Smooth muscle cell (in vitro differentiated cells): ENCODE measurements at regions not wholly inside any gene's neighbourhood (a gene's known extent, or its start where the extent isn't known, plus 50 kb on each side); places are given as distances from the start of the nearest gene placed in this dataset.
"Not testable (repeated sequence)": the region's sequence is repeated elsewhere in the genome, so short reads cannot be mapped to it uniquely, and the experiment has no call there.

Experiments
- DNase-seq: peaks from one replicate; lab custom pipeline; 2025; ENCODE audit not compliant: unreplicated experiment; lab: John Stamatoyannopoulos, UW
- H2AFZ ChIP-seq: fragments of 200-600 bp; sonication (generic); 2 replicates; pipeline ENCODE4 v1.6.0; 2016; ENCODE audit warnings: antibody characterized with exemption, low read depth, mild to moderate bottlenecking
- H3F3A ChIP-seq: fragments of 200-600 bp; sonication (generic); 2 replicates; pipeline ENCODE4 v1.6.0; 2017; ENCODE audit warnings: antibody characterized with exemption, low read depth
- H3K27ac ChIP-seq: fragments of 200-600 bp; sonication (generic); 2 replicates; pipeline ENCODE4 v1.5.1; 2016; ENCODE audit warnings: low read depth, mild to moderate bottlenecking
- H3K27me3 ChIP-seq: fragments of 200-600 bp; sonication (generic); 2 replicates; pipeline ENCODE4 v1.6.1; 2016; ENCODE audit warnings: low read depth, mild to moderate bottlenecking
- H3K36me3 ChIP-seq: fragments of 200-600 bp; sonication (generic); 2 replicates; pipeline ENCODE4 v1.5.1; 2016; ENCODE audit warnings: low read depth
- H3K4me1 ChIP-seq: fragments of 200-600 bp; sonication (generic); 2 replicates; pipeline ENCODE4 v1.5.1; 2016; ENCODE audit warnings: low read depth
- H3K4me2 ChIP-seq: fragments of 200-600 bp; sonication (generic); 2 replicates; pipeline ENCODE4 v1.6.0; 2016; ENCODE audit warnings: mild to moderate bottlenecking
- H3K4me3 ChIP-seq: fragments of 200-600 bp; sonication (generic); 2 replicates; pipeline ENCODE4 v1.5.1; 2016; ENCODE audit warnings: mild to moderate bottlenecking
- H3K79me2 ChIP-seq: fragments of 200-600 bp; sonication (generic); 2 replicates; pipeline ENCODE4 v1.6.0; 2016; ENCODE audit warnings: low read depth, mild to moderate bottlenecking
- H3K9ac ChIP-seq: fragments of 200-600 bp; sonication (generic); 2 replicates; pipeline ENCODE4 v1.6.0; 2016; ENCODE audit warnings: low read depth
- H3K9me3 ChIP-seq: fragments of 200-600 bp; sonication (generic); replicated peaks from 2 replicates; pipeline ENCODE4 v1.5.1; 2016; ENCODE audit warnings: low read depth
- H4K20me1 ChIP-seq: fragments of 200-600 bp; sonication (generic); 2 replicates; pipeline ENCODE4 v1.6.0; 2016; ENCODE audit warnings: low read depth
- WGBS: methylation state at CpG from one replicate; pipeline ENCODE4 v1.1.7; 2016; ENCODE audit warnings: low lambda C conversion rate; 5-methylcytosine and 5-hydroxymethylcytosine counted together
- TF ChIP-seq, protein P1 (sequence below): fragments of 200-600 bp; sonication (generic); IDR thresholded peaks from 2 replicates; pipeline ENCODE4 v1.5.1; 2017; ENCODE audit warnings: borderline replicate concordance, mild to moderate bottlenecking, antibody characterized with exemption; ENCODE audit not compliant: insufficient read depth, poor library complexity, severe bottlenecking

DNA sequence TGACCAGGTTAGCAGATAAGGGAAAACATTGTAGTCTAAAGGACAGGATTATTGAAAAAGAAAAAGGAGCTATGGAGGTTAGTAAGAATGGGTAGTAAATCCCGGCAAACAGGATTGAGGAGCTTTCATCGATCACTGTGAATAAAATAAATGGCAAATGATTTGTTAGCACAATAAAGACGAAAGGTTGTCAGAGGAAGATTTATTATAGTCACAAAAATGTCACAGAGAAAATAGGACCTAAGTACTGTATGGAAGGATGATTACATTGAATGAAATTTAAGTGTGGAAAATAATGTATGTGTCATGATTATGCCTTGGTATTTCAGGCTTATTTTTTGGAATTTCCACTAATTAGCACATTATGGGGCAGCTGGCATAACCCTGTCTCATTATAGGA is 519.2 kb upstream of the SLITRK6 start:
- Histone ChIP-seq H3K79me2 (no peaks in the 10 kb centered on the region), H3K4me2 (no peak overlapping the region), H3K36me3 (no peaks in the 10 kb centered on the region), H4K20me1 (no peaks in the 10 kb centered on the region), H3K4me1 (no peaks in the 10 kb centered on the region), H3K27me3 (no peaks in the 10 kb centered on the region), H3F3A (no peaks in the 10 kb centered on the region), H2AFZ (no peak overlapping the region), H3K27ac (no peak overlapping the region), H3K9me3 (no peaks in the 10 kb centered on the region), H3K9ac (no peak overlapping the region), H3K4me3 (no peak overlapping the region)
- TF ChIP-seq, protein P1, sequence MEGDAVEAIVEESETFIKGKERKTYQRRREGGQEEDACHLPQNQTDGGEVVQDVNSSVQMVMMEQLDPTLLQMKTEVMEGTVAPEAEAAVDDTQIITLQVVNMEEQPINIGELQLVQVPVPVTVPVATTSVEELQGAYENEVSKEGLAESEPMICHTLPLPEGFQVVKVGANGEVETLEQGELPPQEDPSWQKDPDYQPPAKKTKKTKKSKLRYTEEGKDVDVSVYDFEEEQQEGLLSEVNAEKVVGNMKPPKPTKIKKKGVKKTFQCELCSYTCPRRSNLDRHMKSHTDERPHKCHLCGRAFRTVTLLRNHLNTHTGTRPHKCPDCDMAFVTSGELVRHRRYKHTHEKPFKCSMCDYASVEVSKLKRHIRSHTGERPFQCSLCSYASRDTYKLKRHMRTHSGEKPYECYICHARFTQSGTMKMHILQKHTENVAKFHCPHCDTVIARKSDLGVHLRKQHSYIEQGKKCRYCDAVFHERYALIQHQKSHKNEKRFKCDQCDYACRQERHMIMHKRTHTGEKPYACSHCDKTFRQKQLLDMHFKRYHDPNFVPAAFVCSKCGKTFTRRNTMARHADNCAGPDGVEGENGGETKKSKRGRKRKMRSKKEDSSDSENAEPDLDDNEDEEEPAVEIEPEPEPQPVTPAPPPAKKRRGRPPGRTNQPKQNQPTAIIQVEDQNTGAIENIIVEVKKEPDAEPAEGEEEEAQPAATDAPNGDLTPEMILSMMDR: no peak
- WGBS: 91% methylated on average over 3 of the region's 3 CpGs
- DNase-seq: no peak

DNA sequence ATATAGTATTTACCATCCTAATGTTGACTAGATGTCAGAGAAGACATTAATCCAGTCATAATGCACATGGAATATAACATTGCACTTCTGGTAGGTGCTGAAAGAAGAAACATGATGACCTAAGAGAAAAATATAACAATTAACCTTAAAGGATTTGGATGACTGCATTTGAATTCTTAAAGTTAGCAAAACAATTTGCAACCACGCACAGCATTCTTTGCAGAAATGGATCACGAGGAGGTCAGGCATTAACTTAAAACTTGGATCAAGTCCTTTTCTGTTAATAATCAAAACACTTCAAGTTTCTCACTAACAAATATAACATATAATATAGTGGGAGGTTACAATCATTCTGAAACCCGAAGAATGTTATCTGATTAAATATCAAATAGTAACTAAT is 525.0 kb upstream of the SLITRK6 start:
- no peaks in the 10 kb centered on the region for H4K20me1 ChIP-seq
- TF ChIP-seq, protein P1: no peak
- H3K9ac ChIP-seq: no peak overlapping the region
- no peaks in the 10 kb centered on the region for H3K4me1 ChIP-seq
- no peaks in the 10 kb centered on the region for H3K79me2 ChIP-seq
- no peaks in the 10 kb centered on the region for H3K36me3 ChIP-seq
- DNase-seq: no peak
- H3K4me2 ChIP-seq: no peak overlapping the region
- no peaks in the 10 kb centered on the region for H3F3A ChIP-seq
- H3K27ac ChIP-seq: no peak overlapping the region
- no peak overlapping the region for H3K4me3 ChIP-seq
- no peak overlapping the region for H2AFZ ChIP-seq
- 92% methylated on average over 3 of the region's 3 CpGs for WGBS
- H3K27me3 ChIP-seq: no peaks in the 10 kb centered on the region
- H3K9me3 ChIP-seq: no peaks in the 10 kb centered on the region

DNA sequence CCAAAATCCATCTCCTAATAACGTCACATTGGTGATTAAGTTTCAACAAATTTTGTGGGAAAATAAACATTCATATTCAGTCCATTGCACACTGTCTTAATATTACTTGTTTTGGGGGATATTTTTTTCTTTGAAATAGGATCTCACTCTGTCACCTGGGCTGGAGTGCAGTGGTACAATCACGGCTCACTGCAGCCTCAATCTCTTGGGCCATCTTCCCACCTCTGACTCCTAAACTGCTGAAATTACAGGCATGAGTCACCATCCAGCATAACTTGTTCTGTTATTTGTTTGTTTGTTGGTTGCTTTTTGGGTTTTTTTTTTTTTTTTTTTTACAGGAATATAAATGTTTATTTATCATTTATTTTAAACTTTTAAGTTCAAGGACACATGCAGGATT is 556.1 kb upstream of the SLITRK6 start:
- no peaks in the 10 kb centered on the region for H3K4me1 ChIP-seq
- WGBS: 78% methylated on average over 2 of the region's 2 CpGs
- no peak overlapping the region for H2AFZ ChIP-seq

DNA sequence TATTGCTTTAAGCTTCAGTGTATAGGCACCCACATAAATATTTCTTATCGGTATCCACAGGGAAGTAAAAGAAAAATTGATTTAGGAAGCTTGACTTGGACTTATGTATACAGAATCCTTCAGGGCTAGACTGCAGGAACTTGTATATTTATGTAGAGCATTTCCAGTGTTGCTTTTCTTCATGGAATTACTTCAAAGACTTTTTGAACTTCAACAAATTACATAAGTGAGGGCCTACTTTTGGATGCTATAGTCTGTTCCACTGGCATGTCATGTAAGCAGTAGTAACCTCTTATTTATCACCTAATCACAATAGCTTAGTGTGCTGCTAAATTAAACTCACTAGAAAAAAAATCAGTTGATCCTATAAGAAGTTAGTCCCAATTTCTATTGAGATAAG is 557.9 kb upstream of the SLITRK6 start:
- Histone ChIP-seq H3K4me2 (no peak overlapping the region), H3K4me3 (no peak overlapping the region), H3K9me3 (no peaks in the 10 kb centered on the region), H3K9ac (no peak overlapping the region), H3K79me2 (no peaks in the 10 kb centered on the region), H3F3A (no peaks in the 10 kb centered on the region), H3K4me1 (no peaks in the 10 kb centered on the region), H2AFZ (no peak overlapping the region), H3K27me3 (no peaks in the 10 kb centered on the region), H3K27ac (no peak overlapping the region), H4K20me1 (no peaks in the 10 kb centered on the region), H3K36me3 (no peaks in the 10 kb centered on the region)
- DNase-seq: no peak
- TF ChIP-seq, protein P1: no peak
- WGBS: 89% methylated on average over 1 of the region's 1 CpG

More for the DNA sequence above, 556.1 kb upstream of the SLITRK6 start:
- Histone ChIP-seq H3K9me3 (no peaks in the 10 kb centered on the region), H3K27me3 (no peaks in the 10 kb centered on the region), H3K4me3 (no peak overlapping the region), H3K9ac (no peak overlapping the region), H3K79me2 (no peaks in the 10 kb centered on the region), H4K20me1 (no peaks in the 10 kb centered on the region), H3K27ac (no peak overlapping the region), H3F3A (no peaks in the 10 kb centered on the region), H3K4me2 (no peak overlapping the region), H3K36me3 (no peaks in the 10 kb centered on the region)
- DNase-seq: no peak
- TF ChIP-seq, protein P1: no peak

DNA sequence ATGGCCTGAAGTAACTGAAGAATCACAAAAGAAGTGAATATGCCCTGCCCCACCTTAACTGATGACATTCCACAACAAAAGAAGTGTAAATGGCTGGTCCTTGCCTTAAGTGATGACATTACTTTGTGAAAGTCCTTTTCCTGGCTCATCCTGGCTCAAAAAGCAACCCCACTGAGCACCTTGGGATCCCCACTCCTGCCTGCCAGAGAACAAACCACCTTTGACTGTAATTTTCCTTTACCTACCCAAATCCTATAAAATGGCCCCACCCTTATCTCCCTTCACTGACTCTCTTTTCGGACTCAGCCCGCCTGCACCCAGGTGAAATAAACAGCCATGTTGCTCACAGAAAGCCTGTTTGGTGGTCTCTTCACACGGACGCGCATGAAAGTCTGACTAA is 564.5 kb upstream of the SLITRK6 start:
- not testable (repeated sequence) for H3K9ac ChIP-seq

More for the DNA sequence above, 564.5 kb upstream of the SLITRK6 start:
- not testable (repeated sequence) for H3K27me3 ChIP-seq, H3K9me3 ChIP-seq, H2AFZ ChIP-seq, H4K20me1 ChIP-seq, H3K27ac ChIP-seq, H3K36me3 ChIP-seq, DNase-seq, H3K4me3 ChIP-seq, H3F3A ChIP-seq, H3K4me2 ChIP-seq, H3K4me1 ChIP-seq, H3K79me2 ChIP-seq
- 73% methylated on average over 5 of the region's 5 CpGs for WGBS
